H9 (cell line): ENCODE measurements at regions not wholly inside any gene's neighbourhood (a gene's known extent, or its start where the extent isn't known, plus 50 kb on each side); places are given as distances from the start of the nearest gene placed in this dataset.

ENCODE experiments used
- DNase-seq: peaks from one replicate; pipeline ENCODE4 v3.0.0-alpha.2; 2017
- H2AFZ ChIP-seq: one replicate; pipeline ENCODE4 v1.6.1; 2013; ENCODE audit warnings: mild to moderate bottlenecking, low read length, control low read depth, moderate library complexity
- H2AK5ac ChIP-seq: 2 replicates; pipeline ENCODE4 v1.6.1; 2013; ENCODE audit warnings: low read length, control low read depth, mixed read lengths; ENCODE audit not compliant: insufficient read length
- H2BK120ac ChIP-seq: one replicate; pipeline ENCODE4 v1.6.1; 2013; ENCODE audit warnings: low read depth, mild to moderate bottlenecking, low read length, control low read depth, inconsistent platforms; ENCODE audit not compliant: poor library complexity, severe bottlenecking
- H2BK12ac ChIP-seq: 2 replicates; pipeline ENCODE4 v1.6.1; 2013; ENCODE audit warnings: low read length, control low read depth, mixed read lengths, low read depth; ENCODE audit not compliant: insufficient read length
- H2BK15ac ChIP-seq: 2 replicates; pipeline ENCODE4 v1.6.1; 2013; ENCODE audit warnings: low read depth, low read length, control low read depth
- H2BK20ac ChIP-seq: one replicate; pipeline ENCODE4 v1.6.1; 2013; ENCODE audit warnings: low read depth, mild to moderate bottlenecking, low read length, control low read depth, inconsistent platforms; ENCODE audit not compliant: poor library complexity, severe bottlenecking
- H2BK5ac ChIP-seq: 2 replicates; pipeline ENCODE4 v1.6.1; 2013; ENCODE audit warnings: low read length, control low read depth, mixed read lengths; ENCODE audit not compliant: insufficient read length
- H3K14ac ChIP-seq: 2 replicates; pipeline ENCODE4 v1.6.1; 2013; ENCODE audit warnings: low read length, control low read depth; ENCODE audit not compliant: insufficient read depth
- H3K18ac ChIP-seq: 2 replicates; pipeline ENCODE4 v1.6.1; 2013; ENCODE audit warnings: low read depth, mild to moderate bottlenecking, mixed read lengths, low read length, control low read depth; ENCODE audit not compliant: insufficient read length
- H3K23ac ChIP-seq: 2 replicates; pipeline ENCODE4 v1.6.1; 2013; ENCODE audit warnings: low read length, control low read depth, mixed read lengths, low read depth; ENCODE audit not compliant: insufficient read length
- H3K23me2 ChIP-seq: 2 replicates; pipeline ENCODE4 v1.6.1; 2013; ENCODE audit warnings: low read depth, mild to moderate bottlenecking, mixed read lengths, low read length, control low read depth; ENCODE audit not compliant: insufficient read length, poor library complexity, severe bottlenecking
- H3K27ac ChIP-seq: 2 replicates; pipeline ENCODE4 v1.5.1; 2013; ENCODE audit warnings: low read length, control low read depth, mixed read lengths, low read depth; ENCODE audit not compliant: insufficient read length
- H3K27me3 ChIP-seq: 2 replicates; pipeline ENCODE4 v1.6.1; 2013; ENCODE audit warnings: low read length, control low read depth, inconsistent platforms; ENCODE audit not compliant: insufficient read depth
- H3K4ac ChIP-seq: 2 replicates; pipeline ENCODE4 v1.6.1; 2013; ENCODE audit warnings: low read depth, mild to moderate bottlenecking, control low read depth, inconsistent platforms, low read length, moderate library complexity
- H3K4me1 ChIP-seq: 2 replicates; pipeline ENCODE4 v1.6.1; 2013; ENCODE audit warnings: low read length, control low read depth, inconsistent platforms; ENCODE audit not compliant: insufficient read depth
- H3K4me2 ChIP-seq: 2 replicates; pipeline ENCODE4 v1.6.1; 2013; ENCODE audit warnings: low read length, control low read depth, mixed read lengths; ENCODE audit not compliant: insufficient read length, insufficient read depth
- H3K56ac ChIP-seq: 2 replicates; pipeline ENCODE4 v1.6.1; 2013; ENCODE audit warnings: low read depth, mild to moderate bottlenecking, mixed read lengths, low read length, control low read depth; ENCODE audit not compliant: insufficient read length
- H3K79me1 ChIP-seq: 2 replicates; pipeline ENCODE4 v1.6.1; 2013; ENCODE audit warnings: low read depth, mild to moderate bottlenecking, moderate library complexity, low read length, control low read depth, inconsistent platforms; ENCODE audit not compliant: insufficient read depth, poor library complexity, severe bottlenecking
- H3K79me2 ChIP-seq: 2 replicates; pipeline ENCODE4 v1.6.1; 2013; ENCODE audit warnings: low read length, control low read depth, inconsistent platforms; ENCODE audit not compliant: insufficient read depth
- H3K9ac ChIP-seq: 2 replicates; pipeline ENCODE4 v1.6.1; 2013; ENCODE audit warnings: low read length, control low read depth, mixed read lengths; ENCODE audit not compliant: insufficient read length; ENCODE audit errors: extremely low read depth
- H3K9me3 ChIP-seq: one replicate; pipeline ENCODE4 v1.6.1; 2013; ENCODE audit warnings: low read depth, low read length, inconsistent platforms; ENCODE audit not compliant: control insufficient read depth
- H3T11ph ChIP-seq: one replicate; pipeline ENCODE4 v1.6.1; 2013; ENCODE audit warnings: mild to moderate bottlenecking, low read length, control low read depth, inconsistent platforms
- H4K20me1 ChIP-seq: one replicate; pipeline ENCODE4 v1.6.1; 2013; ENCODE audit not compliant: control insufficient read depth, insufficient read length, insufficient read depth
- H4K5ac ChIP-seq: 2 replicates; pipeline ENCODE4 v1.6.1; 2013; ENCODE audit warnings: low read depth, mild to moderate bottlenecking, mixed read lengths, low read length, control low read depth; ENCODE audit not compliant: insufficient read length
- H4K8ac ChIP-seq: replicated peaks from 2 replicates; pipeline ENCODE4 v1.6.1; 2013; ENCODE audit warnings: low read length, control low read depth, mixed read lengths, low read depth; ENCODE audit not compliant: insufficient read length
- H4K91ac ChIP-seq: 2 replicates; pipeline ENCODE4 v1.6.1; 2013; ENCODE audit warnings: low read depth, mild to moderate bottlenecking, moderate library complexity, mixed read lengths, low read length, control low read depth; ENCODE audit not compliant: insufficient read length
- H3K27ac Mint-ChIP-seq, 3 experiments: 2 replicates in 2 of 3; 3 replicates in 1 of 3; pipeline ENCODE4 v1.8.0; 2020 to 2021; ENCODE audit warnings: mixed read lengths in 3 of 3, mild to moderate bottlenecking in 1 of 3, moderate library complexity in 1 of 3
- H3K27me3 Mint-ChIP-seq: 2 replicates; pipeline ENCODE4 v1.8.0; 2021; ENCODE audit warnings: low read depth, mild to moderate bottlenecking, moderate library complexity, mixed read lengths
- H3K36me3 Mint-ChIP-seq, 3 experiments: 2 replicates in 2 of 3; 3 replicates in 1 of 3; pipeline ENCODE4 v1.8.0; 2020 to 2021; ENCODE audit warnings: low read depth in 3 of 3, mixed read lengths in 3 of 3; ENCODE audit not compliant: insufficient read depth in 1 of 3
- H3K4me1 Mint-ChIP-seq, 2 experiments: 2 replicates each; pipeline ENCODE4 v1.8.0; 2020; ENCODE audit warnings: mixed read lengths in 2 of 2
- H3K4me3 Mint-ChIP-seq, 2 experiments: 2 replicates in 1 of 2; 3 replicates in 1 of 2; pipeline ENCODE4 v1.8.0; 2020 to 2021; ENCODE audit warnings: mild to moderate bottlenecking in 2 of 2, mixed read lengths in 2 of 2, moderate library complexity in 1 of 2
- H3K9me3 Mint-ChIP-seq, 2 experiments: 2 replicates in 1 of 2; 3 replicates in 1 of 2; pipeline ENCODE4 v1.8.0; 2020; ENCODE audit warnings: mild to moderate bottlenecking in 2 of 2, mixed read lengths in 2 of 2, moderate library complexity in 1 of 2
- WGBS: extraction: QIAGEN DNeasy Blood & Tissue Kit; methylation state at CpG from one replicate; pipeline ENCODE4 v1.1.7; 2013; ENCODE audit warnings: missing lambda C conversion rate, low lambda C conversion rate, mixed read lengths; ENCODE audit not compliant: insufficient read length; ENCODE audit errors: extremely low coverage; 5-methylcytosine and 5-hydroxymethylcytosine counted together
- TF ChIP-seq, protein P1 (sequence below): fragments of 200-600 bp; sonication (generic); conservative IDR thresholded peaks from 3 replicates; pipeline ENCODE4 v1.8.0; 2021; ENCODE audit warnings: antibody characterized with exemption, mild to moderate bottlenecking

DNA sequence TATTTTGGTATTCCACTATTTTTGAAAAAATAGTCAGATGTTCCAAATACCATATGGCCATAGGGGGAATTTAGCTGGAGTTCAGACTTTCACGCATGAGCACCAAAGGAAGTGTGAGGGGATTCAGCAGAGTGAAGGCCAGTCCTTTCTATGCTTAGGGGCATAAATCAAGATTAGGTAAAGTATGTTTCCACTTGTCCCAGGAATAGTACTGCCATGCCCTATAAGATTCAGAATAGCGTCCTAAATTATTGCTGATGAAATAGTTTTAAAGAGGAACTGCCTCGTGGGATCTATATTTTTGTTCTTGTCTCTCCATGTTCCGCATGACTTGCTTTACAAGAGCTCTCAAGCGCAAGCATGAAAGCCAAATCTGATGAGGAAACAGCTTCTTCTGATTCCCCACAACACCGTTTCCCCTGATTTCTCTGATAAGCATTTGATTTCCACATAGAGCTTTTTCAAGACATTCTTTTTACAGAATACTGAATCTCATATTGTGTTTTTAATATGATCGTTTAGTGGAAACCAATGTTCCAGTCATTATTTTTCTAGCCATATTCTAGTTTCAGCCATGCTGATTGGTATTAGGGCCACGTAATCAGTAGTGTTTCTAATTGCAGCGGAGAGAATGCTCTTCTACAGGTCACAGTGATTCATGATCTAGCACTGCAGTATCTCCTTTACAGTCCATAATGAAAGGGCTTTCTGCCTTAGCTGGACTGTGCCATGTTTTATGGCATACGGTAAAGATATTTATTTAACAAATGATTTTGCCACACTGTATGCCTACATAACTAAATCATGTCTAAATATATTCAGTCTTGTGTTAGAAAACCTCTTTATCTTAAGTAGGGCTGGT, 492.3 kb downstream of the CENPC start:
- no peak overlapping the region for H3K4ac ChIP-seq
- no peaks in the 10 kb centered on the region for H3K23me2 ChIP-seq
- H2AK5ac ChIP-seq = no peak overlapping the region
- no peak overlapping the region for H4K5ac ChIP-seq
- Mint-ChIP-seq H3K9me3 (no peaks in the 10 kb centered on the region; a peak in 1 of 5 replicates), H3K4me3 (no peak overlapping the region), H3K36me3 (no peaks in the 10 kb centered on the region), H3K27ac (no peak overlapping the region), H3K4me1 (peaks cover 22 to 23% of the 10 kb centered on the region in 2 experiments), H3K27me3 (peaks cover 8% of the 10 kb centered on the region; the same call in 1 of the 2 replicates)
- H2BK15ac ChIP-seq = no peak overlapping the region
- no peak for DNase-seq
- H4K20me1 ChIP-seq = no peaks in the 10 kb centered on the region
- H2BK12ac ChIP-seq = no peak overlapping the region
- H4K8ac ChIP-seq = no peak overlapping the region
- no peaks in the 10 kb centered on the region for H3K27me3 ChIP-seq
- H2AFZ ChIP-seq = no peak overlapping the region
- H3K79me2 ChIP-seq = no peaks in the 10 kb centered on the region
- H3K56ac ChIP-seq = no peak overlapping the region
- H3T11ph ChIP-seq = no peak overlapping the region
- no peak overlapping the region for H3K23ac ChIP-seq
- H3K27ac ChIP-seq = no peak overlapping the region
- no peak overlapping the region for H3K18ac ChIP-seq
- WGBS = no CpG with 5 or more reads among the region's 10 CpGs
- TF ChIP-seq, protein P1, sequence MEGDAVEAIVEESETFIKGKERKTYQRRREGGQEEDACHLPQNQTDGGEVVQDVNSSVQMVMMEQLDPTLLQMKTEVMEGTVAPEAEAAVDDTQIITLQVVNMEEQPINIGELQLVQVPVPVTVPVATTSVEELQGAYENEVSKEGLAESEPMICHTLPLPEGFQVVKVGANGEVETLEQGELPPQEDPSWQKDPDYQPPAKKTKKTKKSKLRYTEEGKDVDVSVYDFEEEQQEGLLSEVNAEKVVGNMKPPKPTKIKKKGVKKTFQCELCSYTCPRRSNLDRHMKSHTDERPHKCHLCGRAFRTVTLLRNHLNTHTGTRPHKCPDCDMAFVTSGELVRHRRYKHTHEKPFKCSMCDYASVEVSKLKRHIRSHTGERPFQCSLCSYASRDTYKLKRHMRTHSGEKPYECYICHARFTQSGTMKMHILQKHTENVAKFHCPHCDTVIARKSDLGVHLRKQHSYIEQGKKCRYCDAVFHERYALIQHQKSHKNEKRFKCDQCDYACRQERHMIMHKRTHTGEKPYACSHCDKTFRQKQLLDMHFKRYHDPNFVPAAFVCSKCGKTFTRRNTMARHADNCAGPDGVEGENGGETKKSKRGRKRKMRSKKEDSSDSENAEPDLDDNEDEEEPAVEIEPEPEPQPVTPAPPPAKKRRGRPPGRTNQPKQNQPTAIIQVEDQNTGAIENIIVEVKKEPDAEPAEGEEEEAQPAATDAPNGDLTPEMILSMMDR = no peak
- H3K9me3 ChIP-seq = no peaks in the 10 kb centered on the region
- H3K4me2 ChIP-seq = no peak overlapping the region
- H3K79me1 ChIP-seq = no peaks in the 10 kb centered on the region
- no peak overlapping the region for H3K14ac ChIP-seq
- no peak overlapping the region for H4K91ac ChIP-seq
- no peak overlapping the region for H3K9ac ChIP-seq
- H3K4me1 ChIP-seq = peaks cover 4% of the 10 kb centered on the region
- no peak overlapping the region for H2BK120ac ChIP-seq
- no peak overlapping the region for H2BK5ac ChIP-seq
- no peak overlapping the region for H2BK20ac ChIP-seq
